HepG2 (cell line): ENCODE measurements at regions not wholly inside any gene's neighbourhood (a gene's known extent, or its start where the extent isn't known, plus 50 kb on each side); places are given as distances from the start of the nearest gene placed in this dataset.

ENCODE experiments used
- ATAC-seq: fragments of 200-7000 bp; cut with Tn5 transposase; 3 replicates; pipeline ENCODE4 v1.9.1; 2020; ENCODE audit warnings: mild to moderate bottlenecking, moderate library complexity
- BruUV-seq: library from RNA; stranded (reverse); fragments of 400-500 nt; replicated peaks from 2 replicates; lab custom pipeline; 2021; lab: Mats Ljungman, UMichigan
- CTCF ChIA-PET: fragments of 300-600 bp; formaldehyde crosslinking; extraction: SDS; loops from one replicate; lab custom pipeline; 2021; ENCODE audit warnings: low total read pairs, inconsistent platforms, low intra/inter-chr PET ratio; lab: Yijun Ruan, JAX
- POLR2A ChIA-PET: fragments of 350-600 bp; sonication (Branson Sonifier 250); formaldehyde crosslinking; loops from one replicate; lab custom pipeline; 2020; ENCODE audit warnings: antibody characterized with exemption, inconsistent platforms; lab: Yijun Ruan, JAX
- DNase-seq: peaks from one replicate; pipeline ENCODE4 v3.0.0-alpha.2; 2015; ENCODE audit warnings: low spot score
- FAIRE-seq: peaks from 3 replicates; lab custom pipeline; 2011; peaks lifted over from hg19 to GRCh38; lab: Jason Lieb, UNC
- H2AFZ ChIP-seq: one replicate; pipeline ENCODE4 v1.6.1; 2011; ENCODE audit warnings: low read length, inconsistent platforms
- H3K27ac ChIP-seq: fragments of 300-600 bp; 3 replicates; pipeline ENCODE4 v1.8.0; 2011; ENCODE audit warnings: mixed run types, mild to moderate bottlenecking, mixed read lengths, low read length, inconsistent platforms; ENCODE audit not compliant: insufficient read depth; ENCODE audit errors: extremely low read length
- H3K27me3 ChIP-seq, 2 experiments: fragments of 200-600 bp in 1 of 2; 2 replicates in 1 of 2; 3 replicates in 1 of 2; pipeline versions ENCODE4 v1.6.0 to v1.8.0; 2011; ENCODE audit warnings: low read length in 2 of 2, mild to moderate bottlenecking in 2 of 2, moderate library complexity in 2 of 2, inconsistent platforms in 1 of 2; ENCODE audit not compliant: insufficient read depth in 2 of 2, control insufficient read depth in 1 of 2
- H3K36me3 ChIP-seq, 2 experiments: fragments of 200-600 bp in 1 of 2; replicated peaks in 1 of 2; 2 replicates in 1 of 2; 3 replicates in 1 of 2; pipeline versions ENCODE4 v1.5.1 to v1.8.0; 2011; ENCODE audit warnings: low read length in 2 of 2, inconsistent platforms in 1 of 2; ENCODE audit not compliant: insufficient read depth in 2 of 2, control insufficient read depth in 1 of 2
- H3K4me1 ChIP-seq: 2 replicates; pipeline ENCODE4 v1.5.1; 2012; ENCODE audit warnings: low read length, inconsistent platforms; ENCODE audit not compliant: insufficient read depth
- H3K4me2 ChIP-seq: 2 replicates; pipeline ENCODE4 v1.6.0; 2011; ENCODE audit warnings: low read depth, low read length, inconsistent platforms
- H3K4me3 ChIP-seq, 3 experiments: fragments of 200-600 bp in 1 of 3; sonication (generic), shearing (Covaris generic) in 1 of 3; replicated peaks in 1 of 3; 2 replicates each; pipeline ENCODE4 v1.5.1; 2011 to 2016; ENCODE audit warnings: low read length in 3 of 3, inconsistent platforms in 2 of 3, low read depth in 2 of 3, mild to moderate bottlenecking in 2 of 3, control low read depth in 1 of 3, mixed read lengths in 1 of 3; ENCODE audit not compliant: insufficient read depth in 1 of 3
- H3K79me2 ChIP-seq: one replicate; pipeline ENCODE4 v1.6.1; 2011; ENCODE audit warnings: low read length, inconsistent platforms; ENCODE audit not compliant: insufficient read depth
- H3K9ac ChIP-seq: 2 replicates; pipeline ENCODE4 v1.6.0; 2011; ENCODE audit warnings: mild to moderate bottlenecking, low read depth, low read length, inconsistent platforms; ENCODE audit not compliant: insufficient read depth
- H3K9me3 ChIP-seq: 2 replicates; pipeline ENCODE4 v1.5.1; 2012; ENCODE audit warnings: mild to moderate bottlenecking, low read length
- H4K20me1 ChIP-seq: 2 replicates; pipeline ENCODE4 v1.6.0; 2011; ENCODE audit warnings: inconsistent platforms, mild to moderate bottlenecking, low read length, moderate library complexity; ENCODE audit not compliant: insufficient read depth
- ATRX ChIP-seq: sonication (generic); formaldehyde crosslinking; IDR thresholded peaks from 2 replicates; pipeline ENCODE4 v1.4.0; 2020; ENCODE audit warnings: missing genetic modification reagents, borderline replicate concordance
- CEBPG ChIP-seq: IDR thresholded peaks from 2 replicates; pipeline ENCODE4 v1.6.1; 2016
- JARID2 ChIP-seq: sonication (generic); formaldehyde crosslinking; IDR thresholded peaks from 2 replicates; pipeline ENCODE4 v1.8.1; 2023; ENCODE audit warnings: missing genetic modification reagents, inconsistent platforms; ENCODE audit not compliant: insufficient replicate concordance
- JDP2 ChIP-seq: sonication (generic); formaldehyde crosslinking; IDR thresholded peaks from 2 replicates; pipeline ENCODE4 v1.8.1; 2022; ENCODE audit warnings: missing genetic modification reagents, borderline replicate concordance
- MAZ ChIP-seq, 2 experiments: sonication (generic) in 1 of 2; formaldehyde crosslinking in 1 of 2; IDR thresholded peaks; 2 replicates each; pipeline versions ENCODE4 v1.5.0 to v1.6.1; 2012 to 2020; ENCODE audit warnings: low read depth in 2 of 2, mild to moderate bottlenecking in 2 of 2, borderline replicate concordance in 1 of 2, improper control_type of control experiment in 1 of 2, low read length in 1 of 2, missing genetic modification reagents in 1 of 2, moderate library complexity in 1 of 2
- MED8 ChIP-seq: sonication (generic); formaldehyde crosslinking; IDR thresholded peaks from 2 replicates; pipeline ENCODE4 v1.8.1; 2023; ENCODE audit warnings: mild to moderate bottlenecking, missing genetic modification reagents; ENCODE audit not compliant: insufficient replicate concordance
- MXD3 ChIP-seq: IDR thresholded peaks from 2 replicates; pipeline ENCODE4 v1.6.1; 2016; ENCODE audit warnings: mild to moderate bottlenecking, missing biosample characterization, missing genetic modification reagents
- POGK ChIP-seq: sonication (generic); formaldehyde crosslinking; conservative IDR thresholded peaks from 2 replicates; pipeline ENCODE4 v1.8.0; 2022; ENCODE audit warnings: mild to moderate bottlenecking, moderate library complexity, missing genetic modification reagents
- ZBTB46 ChIP-seq: sonication (generic); formaldehyde crosslinking; IDR thresholded peaks from 2 replicates; pipeline ENCODE4 v1.4.0; 2020; ENCODE audit warnings: mild to moderate bottlenecking, missing genetic modification reagents, borderline replicate concordance
- ZNF639 ChIP-seq: conservative IDR thresholded peaks from 2 replicates; pipeline ENCODE4 v1.6.1; 2018; ENCODE audit warnings: missing genetic modification reagents
- ZNF670 ChIP-seq: sonication (generic); formaldehyde crosslinking; IDR thresholded peaks from 2 replicates; pipeline ENCODE4 v1.8.0; 2022; ENCODE audit warnings: mild to moderate bottlenecking, missing genetic modification reagents, borderline replicate concordance
- ZNF720 ChIP-seq: sonication (generic); formaldehyde crosslinking; IDR thresholded peaks from 2 replicates; pipeline ENCODE4 v1.4.0; 2020; ENCODE audit warnings: missing genetic modification reagents
- ZNF747 ChIP-seq: sonication (generic); formaldehyde crosslinking; IDR thresholded peaks from 2 replicates; pipeline ENCODE4 v1.8.1; 2023; ENCODE audit warnings: missing genetic modification reagents, mild to moderate bottlenecking, borderline replicate concordance
- WGBS: methylation state at CpG from one replicate; pipeline ENCODE4 v1.1.6; 2017; ENCODE audit warnings: low lambda C conversion rate; 5-methylcytosine and 5-hydroxymethylcytosine counted together
- in situ Hi-C: cut with HindIII; loops from 2 replicates; pipeline ENCODE4 v1.10.0; 2017; ENCODE audit warnings: low pct_unique_long_range_greater_than_20kb; ENCODE audit not compliant: extremely low pct_ligation_motif_present
- intact Hi-C: fragments of 100-400 bp; cut with micrococcal nuclease; formaldehyde crosslinking; loops from one replicate; pipeline ENCODE4 v1.10.0; 2022; ENCODE audit not compliant: unreplicated experiment

- no peaks in the 10 kb centered on the region for H4K20me1 ChIP-seq
- in situ Hi-C loops, result no loop called here
- ChIA-PET CTCF (no interaction called here), POLR2A (no interaction called here)
- H3K27ac ChIP-seq, result no peak overlapping the region
- no peak overlapping the region for H3K4me3 ChIP-seq
- BruUV-seq, result no TSS peak
- DNase-seq (no peak), FAIRE-seq (no peak), ATAC-seq (no peak)
- H3K79me2 ChIP-seq, result no peaks in the 10 kb centered on the region
- H2AFZ ChIP-seq, result no peak overlapping the region
- no peak overlapping the region for H3K4me2 ChIP-seq
- intact Hi-C loops, result no loop called here
- peaks cover 31% of the 10 kb centered on the region for H3K9me3 ChIP-seq
- no peaks in the 10 kb centered on the region for H3K4me1 ChIP-seq
- H3K9ac ChIP-seq, result no peak overlapping the region
- TF ChIP-seq ZNF670 (CRISPR knock-in tag) (no peak), ZNF639 (CRISPR knock-in tag) (no peak), ZNF720 (CRISPR knock-in tag) (no peak), MED8 (no peak), POGK (CRISPR knock-in tag) (no peak), ZBTB46 (CRISPR knock-in tag) (no peak), ATRX (no peak), MXD3 (CRISPR knock-in tag) (no peak), JDP2 (CRISPR knock-in tag) (no peak), JARID2 (CRISPR knock-in tag) (no peak), ZNF747 (CRISPR knock-in tag) (no peak), CEBPG (no peak), MAZ (IDR thresholded peaks at IDR 0.05; ENCODE audit: borderline replicate concordance, low read depth, low read length) (no peak), MAZ (CRISPR knock-in tag; IDR thresholded peaks at IDR 0.05; ENCODE audit: low read depth) (no peak)
- WGBS, result 37% methylated on average over 9 of the region's 9 CpGs
- no peaks in the 10 kb centered on the region for H3K36me3 ChIP-seq
- H3K27me3 ChIP-seq, result no peaks in the 10 kb centered on the region
These were observed 596.5 kb downstream of the NXPH1 start for GRCh38 chr7:9029681-9030530.
